ENCODE measurements at regions not wholly inside any gene's neighbourhood (a gene's known extent, or its start where the extent isn't known, plus 50 kb on each side); places are given as distances from the start of the nearest gene placed in this dataset.
A peak's percentile ranks its signal among the peaks of the same experiment; 100 is the strongest.
"Not testable (repeated sequence)": the region's sequence is repeated elsewhere in the genome, so short reads cannot be mapped to it uniquely, and the experiment has no call there.

GRCh38 chr17:77558846-77559626 is 399.5 kb upstream of the TNRC6C start:
- peak in 1 of 2 donors; percentile 8 for DNase-seq (ENCODE audit: extremely low read depth in 1 of 2, low read depth in 1 of 2)

GRCh38 chr17:77560381-77560780 is 398.1 kb upstream of the TNRC6C start:
- no peak for DNase-seq (ENCODE audit: extremely low read depth in 1 of 2, low read depth in 1 of 2)

- no peak for DNase-seq (ENCODE audit: extremely low read depth in 1 of 2, low read depth in 1 of 2)
These were observed 397.7 kb upstream of the TNRC6C start for GRCh38 chr17:77560841-77561240.

- not testable (repeated sequence) for DNase-seq (ENCODE audit: extremely low read depth in 1 of 2, low read depth in 1 of 2)
These were observed 396.1 kb upstream of the TNRC6C start for GRCh38 chr17:77562361-77562760.

- DNase-seq (ENCODE audit: extremely low read depth in 1 of 2, low read depth in 1 of 2) = no peak
These were observed 394.9 kb upstream of the TNRC6C start for GRCh38 chr17:77563439-77564102.

- no peak for DNase-seq (ENCODE audit: extremely low read depth in 1 of 2, low read depth in 1 of 2)
These were observed 394.1 kb upstream of the TNRC6C start for GRCh38 chr17:77564278-77564920.

GRCh38 chr17:77565166-77565565 is 393.3 kb upstream of the TNRC6C start:
- DNase-seq (ENCODE audit: extremely low read depth in 1 of 2, low read depth in 1 of 2) = no peak

- no peak for DNase-seq (ENCODE audit: extremely low read depth in 1 of 2, low read depth in 1 of 2)
These were observed 392.4 kb upstream of the TNRC6C start for GRCh38 chr17:77566151-77566550.

GRCh38 chr17:77566566-77567138 is 391.9 kb upstream of the TNRC6C start:
- DNase-seq (ENCODE audit: extremely low read depth in 1 of 2, low read depth in 1 of 2) = no peak

- no peak for DNase-seq (ENCODE audit: extremely low read depth in 1 of 2, low read depth in 1 of 2)
These were observed 390.0 kb upstream of the TNRC6C start for GRCh38 chr17:77568540-77568939.

GRCh38 chr17:77569846-77570564 is 388.5 kb upstream of the TNRC6C start:
- no peak for DNase-seq (ENCODE audit: extremely low read depth in 1 of 2, low read depth in 1 of 2)

- no peak for DNase-seq (ENCODE audit: extremely low read depth in 1 of 2, low read depth in 1 of 2)
These were observed 388.0 kb upstream of the TNRC6C start for GRCh38 chr17:77570565-77570898.

GRCh38 chr17:77571155-77571981 is 387.1 kb upstream of the TNRC6C start:
- no peak for DNase-seq (ENCODE audit: extremely low read depth in 1 of 2, low read depth in 1 of 2)

- no peak for DNase-seq (ENCODE audit: extremely low read depth in 1 of 2, low read depth in 1 of 2)
These were observed 386.4 kb upstream of the TNRC6C start for GRCh38 chr17:77572065-77572601.

- no peak for DNase-seq (ENCODE audit: extremely low read depth in 1 of 2, low read depth in 1 of 2)
These were observed 385.7 kb upstream of the TNRC6C start for GRCh38 chr17:77572851-77573250.

- DNase-seq (ENCODE audit: extremely low read depth in 1 of 2, low read depth in 1 of 2) = no peak
These were observed 381.0 kb upstream of the TNRC6C start for GRCh38 chr17:77577491-77577890.

- no peak for DNase-seq (ENCODE audit: extremely low read depth in 1 of 2, low read depth in 1 of 2)
These were observed 379.4 kb upstream of the TNRC6C start for GRCh38 chr17:77579131-77579530.

GRCh38 chr17:77579682-77580081 is 378.8 kb upstream of the TNRC6C start:
- DNase-seq (ENCODE audit: extremely low read depth in 1 of 2, low read depth in 1 of 2) = no peak

GRCh38 chr17:77580531-77581270 is 377.8 kb upstream of the TNRC6C start:
- DNase-seq (ENCODE audit: extremely low read depth in 1 of 2, low read depth in 1 of 2) = no peak
